ENCODE measurements at regions not wholly inside any gene's neighbourhood (a gene's known extent, or its start where the extent isn't known, plus 50 kb on each side); places are given as distances from the start of the nearest gene placed in this dataset.

DNA sequence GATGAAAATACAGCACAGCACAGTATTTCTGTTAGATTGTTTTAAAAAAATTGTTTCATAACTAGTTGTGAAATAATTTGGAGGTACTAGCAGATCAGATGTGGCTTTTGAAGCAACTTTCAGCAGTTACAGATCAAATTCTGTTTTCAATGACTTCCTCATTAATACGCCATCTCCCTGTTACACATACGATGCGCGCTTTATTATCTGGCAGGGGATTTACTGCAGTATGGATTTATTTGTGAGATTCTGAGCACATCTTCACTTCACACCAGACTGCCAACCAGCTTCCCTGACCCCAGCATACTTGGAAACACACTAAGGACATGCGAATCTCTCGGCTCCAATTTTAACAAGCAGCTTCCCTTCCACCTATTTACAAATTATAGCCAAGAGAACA lies 235.5 kb upstream of the DIAPH2 start:
- Mint-ChIP-seq H3K9me3 (no peaks in the 10 kb centered on the region), H3K4me1 (no peaks in the 10 kb centered on the region), H3K4me3 (no peak overlapping the region), H3K27me3 (ENCODE audit: insufficient read depth) (no peaks in the 10 kb centered on the region), H3K27ac (no peak overlapping the region), H3K36me3 (ENCODE audit: low read depth) (no peaks in the 10 kb centered on the region)
- no peak for DNase-seq
- TF ChIP-seq, protein P1, sequence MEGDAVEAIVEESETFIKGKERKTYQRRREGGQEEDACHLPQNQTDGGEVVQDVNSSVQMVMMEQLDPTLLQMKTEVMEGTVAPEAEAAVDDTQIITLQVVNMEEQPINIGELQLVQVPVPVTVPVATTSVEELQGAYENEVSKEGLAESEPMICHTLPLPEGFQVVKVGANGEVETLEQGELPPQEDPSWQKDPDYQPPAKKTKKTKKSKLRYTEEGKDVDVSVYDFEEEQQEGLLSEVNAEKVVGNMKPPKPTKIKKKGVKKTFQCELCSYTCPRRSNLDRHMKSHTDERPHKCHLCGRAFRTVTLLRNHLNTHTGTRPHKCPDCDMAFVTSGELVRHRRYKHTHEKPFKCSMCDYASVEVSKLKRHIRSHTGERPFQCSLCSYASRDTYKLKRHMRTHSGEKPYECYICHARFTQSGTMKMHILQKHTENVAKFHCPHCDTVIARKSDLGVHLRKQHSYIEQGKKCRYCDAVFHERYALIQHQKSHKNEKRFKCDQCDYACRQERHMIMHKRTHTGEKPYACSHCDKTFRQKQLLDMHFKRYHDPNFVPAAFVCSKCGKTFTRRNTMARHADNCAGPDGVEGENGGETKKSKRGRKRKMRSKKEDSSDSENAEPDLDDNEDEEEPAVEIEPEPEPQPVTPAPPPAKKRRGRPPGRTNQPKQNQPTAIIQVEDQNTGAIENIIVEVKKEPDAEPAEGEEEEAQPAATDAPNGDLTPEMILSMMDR (conservative IDR thresholded peaks at IDR 0.05) = no peak
- Histone ChIP-seq H3K27ac (ENCODE audit: low read depth, low read length) (no peak overlapping the region), H3K4me1 (ENCODE audit: control insufficient read depth, insufficient read depth, low read length) (no peaks in the 10 kb centered on the region), H3K9me3 (ENCODE audit: control insufficient read depth, low read length) (no peaks in the 10 kb centered on the region), H3K4me3 (ENCODE audit: low read length) (no peak overlapping the region), H3K9ac (ENCODE audit: extremely low read depth, low read length, poor library complexity, severe bottlenecking) (no peak overlapping the region), H3K36me3 (ENCODE audit: control insufficient read depth, insufficient read depth, low read length) (no peaks in the 10 kb centered on the region), H3K27me3 (ENCODE audit: control insufficient read depth, insufficient read depth, low read length, poor library complexity, severe bottlenecking) (no peaks in the 10 kb centered on the region)
- 67% methylated on average over 6 of the region's 6 CpGs; no CpG with 5 or more reads in 1 of the 2 experiments for WGBS, 2 experiments (ENCODE audit: insufficient coverage in 1 of 2, insufficient read length in 1 of 2)

DNA sequence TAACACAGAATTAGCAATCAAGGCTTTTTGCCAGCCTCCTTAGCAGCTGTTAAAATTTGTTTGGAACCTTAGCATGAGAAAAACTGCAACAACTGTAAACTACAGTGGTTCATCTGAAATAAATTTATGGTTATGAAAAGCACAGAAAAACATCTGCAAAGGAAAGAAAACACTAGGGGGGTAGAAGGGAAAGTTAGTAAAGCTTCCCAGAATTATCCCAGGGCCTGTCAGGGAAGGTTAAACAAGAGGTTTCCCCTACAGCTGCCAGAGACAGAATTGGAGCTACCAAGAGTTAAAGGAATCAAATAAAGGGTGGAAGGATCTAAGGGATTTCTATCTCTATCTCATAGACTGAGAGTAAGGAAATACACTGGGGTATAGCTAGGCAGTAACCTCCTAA lies 234.7 kb upstream of the DIAPH2 start:
- Mint-ChIP-seq H3K27ac (no peak overlapping the region), H3K4me1 (no peaks in the 10 kb centered on the region), H3K36me3 (ENCODE audit: low read depth) (no peaks in the 10 kb centered on the region), H3K9me3 (no peaks in the 10 kb centered on the region), H3K27me3 (ENCODE audit: insufficient read depth) (no peaks in the 10 kb centered on the region), H3K4me3 (no peak overlapping the region)
- TF ChIP-seq, protein P1 (conservative IDR thresholded peaks at IDR 0.05) = no peak
- Histone ChIP-seq H3K36me3 (ENCODE audit: control insufficient read depth, insufficient read depth, low read length) (no peaks in the 10 kb centered on the region), H3K9ac (ENCODE audit: extremely low read depth, low read length, poor library complexity, severe bottlenecking) (no peak overlapping the region), H3K9me3 (ENCODE audit: control insufficient read depth, low read length) (no peaks in the 10 kb centered on the region), H3K27me3 (ENCODE audit: control insufficient read depth, insufficient read depth, low read length, poor library complexity, severe bottlenecking) (no peaks in the 10 kb centered on the region), H3K4me3 (ENCODE audit: low read length) (no peak overlapping the region), H3K27ac (ENCODE audit: low read depth, low read length) (no peak overlapping the region), H3K4me1 (ENCODE audit: control insufficient read depth, insufficient read depth, low read length) (no peaks in the 10 kb centered on the region)
- DNase-seq = no peak

DNA sequence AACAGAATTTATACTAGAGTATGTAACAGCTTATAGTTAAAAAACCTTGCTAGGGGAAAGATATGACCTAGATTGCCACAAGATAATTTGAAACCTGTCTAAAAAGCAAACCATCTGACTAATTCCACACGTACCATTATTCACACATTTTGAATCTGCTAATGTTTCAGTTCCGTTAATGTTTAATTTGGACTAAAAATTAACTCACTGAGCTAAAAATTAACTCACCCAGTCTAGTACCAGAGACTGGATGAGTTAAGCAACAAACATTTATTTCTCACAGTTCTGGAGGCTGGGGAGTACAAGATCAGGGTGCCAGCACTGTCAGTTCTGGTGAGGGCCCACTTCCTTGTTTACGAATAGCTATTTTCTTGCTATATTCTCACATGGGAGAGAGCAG lies 231.5 kb upstream of the DIAPH2 start:
- Histone ChIP-seq H3K4me3 (ENCODE audit: low read length) (no peak overlapping the region), H3K36me3 (ENCODE audit: control insufficient read depth, insufficient read depth, low read length) (no peaks in the 10 kb centered on the region), H3K27ac (ENCODE audit: low read depth, low read length) (no peak overlapping the region), H3K4me1 (ENCODE audit: control insufficient read depth, insufficient read depth, low read length) (no peaks in the 10 kb centered on the region), H3K27me3 (ENCODE audit: control insufficient read depth, insufficient read depth, low read length, poor library complexity, severe bottlenecking) (no peaks in the 10 kb centered on the region), H3K9ac (ENCODE audit: extremely low read depth, low read length, poor library complexity, severe bottlenecking) (no peak overlapping the region), H3K9me3 (ENCODE audit: control insufficient read depth, low read length) (no peaks in the 10 kb centered on the region)
- no peak for DNase-seq
- 91 to 100% methylated on average over 1 to 3 of the region's 3 CpGs for WGBS, 2 experiments (ENCODE audit: insufficient coverage in 1 of 2, insufficient read length in 1 of 2)
- Mint-ChIP-seq H3K9me3 (peaks cover 2% of the 10 kb centered on the region), H3K27me3 (ENCODE audit: insufficient read depth) (peaks cover 6% of the 10 kb centered on the region), H3K4me1 (no peaks in the 10 kb centered on the region), H3K36me3 (ENCODE audit: low read depth) (no peaks in the 10 kb centered on the region), H3K4me3 (no peak overlapping the region), H3K27ac (no peak overlapping the region)
- TF ChIP-seq, protein P1 (conservative IDR thresholded peaks at IDR 0.05) = no peak

Measured in endodermal cell (in vitro differentiated cells).